22Rv1 (cell line): ENCODE measurements at regions not wholly inside any gene's neighbourhood (a gene's known extent, or its start where the extent isn't known, plus 50 kb on each side); places are given as distances from the start of the nearest gene placed in this dataset.

ENCODE experiments used
- H3K27ac ChIP-seq: fragments of 450-650 bp; 2 replicates; pipeline ENCODE4 v1.5.1; 2017
- ZFX ChIP-seq: fragments of 450-650 bp; IDR thresholded peaks from 2 replicates; pipeline ENCODE4 v1.6.1; 2017; ENCODE audit warnings: antibody characterized with exemption, borderline replicate concordance
- TF ChIP-seq, protein P1 (sequence below): fragments of 450-650 bp; IDR thresholded peaks from 2 replicates; pipeline ENCODE4 v1.5.1; 2017; ENCODE audit warnings: mild to moderate bottlenecking

DNA sequence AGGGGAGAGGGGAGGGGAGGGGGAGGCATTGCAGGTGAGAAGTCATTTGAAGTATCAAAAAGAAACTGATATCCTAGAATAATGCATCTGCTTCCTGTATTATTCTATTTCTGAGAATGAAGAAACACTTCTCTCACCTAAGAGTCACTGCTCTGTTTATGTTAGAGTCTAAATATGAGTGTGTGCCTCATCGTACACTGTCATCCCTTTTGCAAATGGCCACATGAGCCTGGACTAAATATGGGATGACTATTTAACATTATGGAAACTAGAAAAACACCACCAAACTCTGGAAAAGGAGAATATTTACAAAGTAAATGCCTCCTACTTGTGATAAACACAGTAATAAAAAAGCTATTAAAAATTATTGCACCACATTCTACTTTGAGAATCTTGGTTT, 146.4 kb upstream of the NOCT start:
- no peak for TF ChIP-seq ZFX
- TF ChIP-seq, protein P1, sequence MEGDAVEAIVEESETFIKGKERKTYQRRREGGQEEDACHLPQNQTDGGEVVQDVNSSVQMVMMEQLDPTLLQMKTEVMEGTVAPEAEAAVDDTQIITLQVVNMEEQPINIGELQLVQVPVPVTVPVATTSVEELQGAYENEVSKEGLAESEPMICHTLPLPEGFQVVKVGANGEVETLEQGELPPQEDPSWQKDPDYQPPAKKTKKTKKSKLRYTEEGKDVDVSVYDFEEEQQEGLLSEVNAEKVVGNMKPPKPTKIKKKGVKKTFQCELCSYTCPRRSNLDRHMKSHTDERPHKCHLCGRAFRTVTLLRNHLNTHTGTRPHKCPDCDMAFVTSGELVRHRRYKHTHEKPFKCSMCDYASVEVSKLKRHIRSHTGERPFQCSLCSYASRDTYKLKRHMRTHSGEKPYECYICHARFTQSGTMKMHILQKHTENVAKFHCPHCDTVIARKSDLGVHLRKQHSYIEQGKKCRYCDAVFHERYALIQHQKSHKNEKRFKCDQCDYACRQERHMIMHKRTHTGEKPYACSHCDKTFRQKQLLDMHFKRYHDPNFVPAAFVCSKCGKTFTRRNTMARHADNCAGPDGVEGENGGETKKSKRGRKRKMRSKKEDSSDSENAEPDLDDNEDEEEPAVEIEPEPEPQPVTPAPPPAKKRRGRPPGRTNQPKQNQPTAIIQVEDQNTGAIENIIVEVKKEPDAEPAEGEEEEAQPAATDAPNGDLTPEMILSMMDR = no peak
- H3K27ac ChIP-seq = no peak overlapping the region

DNA sequence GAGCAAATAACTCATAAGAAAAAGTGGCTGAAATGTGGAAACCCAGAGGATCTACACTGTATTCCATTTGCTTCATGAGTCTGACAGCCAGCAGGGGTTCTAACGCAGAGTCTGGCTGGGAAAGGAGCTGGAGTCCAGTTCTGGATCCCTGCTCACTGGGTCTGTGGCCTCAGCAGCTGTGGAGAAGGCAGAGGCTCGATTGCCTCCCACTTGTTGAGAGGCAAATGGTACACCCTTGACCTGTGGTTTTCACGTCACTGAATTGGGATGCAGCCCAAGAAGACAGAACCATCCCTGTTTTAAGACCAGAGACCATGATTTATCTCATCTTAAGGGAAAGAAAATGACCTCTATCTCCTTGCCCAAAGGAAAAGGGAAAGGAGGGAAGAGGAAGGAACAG, 147.0 kb upstream of the NOCT start:
- TF ChIP-seq, protein P1 = no peak
- TF ChIP-seq ZFX = no peak

DNA sequence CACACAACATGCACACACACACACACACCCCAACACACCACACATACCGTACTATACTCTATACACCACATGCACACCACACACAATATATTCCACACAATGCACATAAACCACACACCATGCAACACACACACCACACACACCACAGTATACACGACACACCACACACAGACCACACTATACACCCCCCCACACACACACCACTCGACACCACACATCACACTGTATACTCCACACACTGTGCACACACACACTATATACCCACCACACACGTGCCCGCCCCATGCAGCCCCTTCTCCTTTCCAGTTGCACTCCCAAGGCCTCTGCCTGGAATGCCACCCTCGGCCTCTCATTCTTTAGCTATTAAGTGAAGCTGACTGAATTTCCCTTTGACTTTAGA, 148.2 kb upstream of the NOCT start:
- no peak for TF ChIP-seq ZFX
- TF ChIP-seq, protein P1 = no peak
- no peak overlapping the region for H3K27ac ChIP-seq

More for the DNA sequence above, 147.0 kb upstream of the NOCT start:
- H3K27ac ChIP-seq = no peak overlapping the region

DNA sequence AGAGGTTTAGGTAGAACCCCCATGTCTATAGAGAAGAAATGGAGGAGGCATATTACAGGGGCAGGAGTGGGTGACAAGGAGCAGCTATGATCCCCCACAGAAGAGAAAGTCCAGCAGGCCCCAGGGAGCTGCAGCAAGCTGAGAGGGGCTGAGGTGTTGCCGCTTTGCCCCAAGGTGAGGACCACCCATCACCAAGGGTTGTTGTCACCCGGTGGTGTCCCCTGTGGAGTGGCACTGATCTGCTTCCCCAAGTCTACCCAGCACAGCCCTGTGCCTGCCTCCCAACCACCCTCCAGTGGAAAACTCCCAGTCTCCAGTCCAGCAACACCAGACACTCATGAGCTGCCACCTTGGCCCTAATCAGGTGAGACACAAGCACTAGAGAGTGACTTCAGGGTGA, 149.3 kb upstream of the NOCT start:
- no peak overlapping the region for H3K27ac ChIP-seq
- TF ChIP-seq ZFX = no peak
- TF ChIP-seq, protein P1 = no peak

DNA sequence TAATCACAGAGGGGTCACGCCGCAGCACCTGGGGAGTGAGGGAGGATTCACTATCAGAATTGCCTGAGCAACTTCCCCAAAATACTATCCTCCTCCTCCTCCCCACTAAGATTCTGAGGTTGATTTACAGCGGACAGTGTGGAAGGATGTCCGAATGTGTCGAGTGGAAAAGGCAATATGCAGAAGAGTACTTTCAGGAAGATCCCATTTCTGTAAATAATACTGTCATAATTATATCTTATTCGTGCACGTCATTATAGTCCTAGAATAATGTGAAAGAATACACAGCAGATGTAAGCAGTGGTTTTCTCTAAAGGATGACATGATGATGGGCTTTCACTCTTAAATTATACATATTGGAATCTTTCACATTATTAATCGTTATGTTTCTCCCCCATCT, 149.8 kb upstream of the NOCT start:
- no peak overlapping the region for H3K27ac ChIP-seq
- no peak for TF ChIP-seq ZFX
- TF ChIP-seq, protein P1 = no peak

DNA sequence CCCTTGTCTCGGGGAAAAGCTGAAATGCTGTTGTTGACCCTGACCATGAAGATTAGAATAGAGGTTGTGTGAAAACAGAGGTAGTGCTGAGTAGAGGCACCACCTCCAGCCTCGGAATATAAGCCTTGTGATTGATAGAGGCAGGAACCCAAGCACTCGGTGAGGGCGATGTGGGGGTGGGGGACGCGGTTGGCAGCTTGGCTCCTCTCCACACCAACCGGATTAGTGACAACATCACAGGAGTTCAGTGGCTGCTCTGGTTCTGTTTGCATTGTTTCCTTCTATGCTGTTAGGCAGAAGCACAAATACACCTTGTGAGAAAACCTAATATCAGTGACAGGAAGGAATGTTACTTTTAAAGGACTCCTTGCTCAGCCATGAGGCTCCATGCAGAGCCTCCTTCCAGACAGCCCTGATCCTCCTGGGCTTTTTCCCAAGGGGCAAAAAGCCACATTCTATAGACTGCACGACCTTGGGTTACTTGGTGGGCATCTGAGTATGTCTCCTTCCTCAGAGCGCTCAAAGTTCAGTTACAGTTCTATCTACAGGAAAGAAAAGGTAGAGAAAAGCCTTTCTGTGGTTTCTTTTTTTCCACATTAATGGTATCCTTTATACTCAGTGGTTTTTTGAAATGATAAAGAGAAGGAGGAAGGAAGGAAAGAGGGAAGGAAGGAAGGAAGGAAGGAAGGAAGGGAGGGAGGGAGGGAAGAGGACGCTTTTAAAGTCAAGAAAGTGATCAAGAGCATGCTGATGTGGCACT, 150.4 kb upstream of the NOCT start:
- no peak overlapping the region for H3K27ac ChIP-seq

DNA sequence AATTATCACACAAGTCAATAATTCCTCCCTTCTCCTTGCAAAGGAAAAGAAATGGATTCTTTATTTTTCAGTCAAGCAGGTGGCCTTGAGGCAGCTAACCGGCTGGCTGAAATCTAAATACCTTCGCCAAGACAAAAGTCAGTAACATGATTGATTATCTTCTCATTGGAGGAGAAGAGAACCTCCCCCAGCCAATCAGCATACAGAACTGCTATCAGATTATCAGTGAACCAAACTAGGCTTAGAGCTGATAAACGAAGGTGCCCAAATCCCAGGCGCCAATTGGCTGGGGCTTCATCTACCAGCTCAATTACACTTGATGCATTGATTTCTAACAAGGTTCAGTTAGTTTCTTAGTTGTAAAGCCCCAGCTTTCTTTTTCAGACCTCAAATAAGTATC, 152.4 kb upstream of the NOCT start:
- TF ChIP-seq, protein P1 = no peak
- no peak for TF ChIP-seq ZFX
- H3K27ac ChIP-seq = no peak overlapping the region

More for the DNA sequence above, 150.4 kb upstream of the NOCT start:
- TF ChIP-seq, protein P1 = no peak
- TF ChIP-seq ZFX = no peak
